GM21381 (cell line): ENCODE measurements at regions not wholly inside any gene's neighbourhood (a gene's known extent, or its start where the extent isn't known, plus 50 kb on each side); places are given as distances from the start of the nearest gene placed in this dataset.

Source experiments
- ATAC-seq: cut with Tn5 transposase; IDR thresholded peaks from one replicate; pipeline ENCODE4 v1.9.1; 2021; ENCODE audit warnings: mild to moderate bottlenecking, moderate library complexity; ENCODE audit not compliant: unreplicated experiment

- ATAC-seq = no peak
Measured at GRCh38 chr12:94760786-94761185, 110.4 kb upstream of the TMCC3 start.

- ATAC-seq = no peak
Measured at GRCh38 chr12:94756789-94757188, 106.4 kb upstream of the TMCC3 start.

- ATAC-seq = no peak
Measured at GRCh38 chr12:94755598-94755997, 105.2 kb upstream of the TMCC3 start.

DNA sequence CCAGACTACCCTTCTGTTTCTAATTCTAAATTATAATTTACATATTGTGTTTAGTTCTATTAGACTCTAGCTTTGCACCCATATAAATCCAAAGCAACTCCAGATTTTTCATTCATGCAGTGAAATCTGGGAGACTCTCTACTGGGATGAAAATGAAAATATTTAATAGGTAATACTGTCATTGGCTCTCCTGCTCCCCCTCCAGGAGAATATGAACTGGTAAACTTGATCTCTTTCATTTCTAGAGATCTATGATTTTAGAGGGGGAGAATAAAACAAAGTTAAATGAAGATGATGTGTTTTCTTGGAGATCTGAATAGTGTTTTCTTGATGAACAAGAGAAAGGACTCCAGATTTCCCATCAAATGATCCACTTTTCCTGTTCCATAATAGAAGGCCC, 104.3 kb upstream of the TMCC3 start:
- no peak for ATAC-seq

- no peak for ATAC-seq
Measured at GRCh38 chr12:94753036-94753679, 102.8 kb upstream of the TMCC3 start.

DNA sequence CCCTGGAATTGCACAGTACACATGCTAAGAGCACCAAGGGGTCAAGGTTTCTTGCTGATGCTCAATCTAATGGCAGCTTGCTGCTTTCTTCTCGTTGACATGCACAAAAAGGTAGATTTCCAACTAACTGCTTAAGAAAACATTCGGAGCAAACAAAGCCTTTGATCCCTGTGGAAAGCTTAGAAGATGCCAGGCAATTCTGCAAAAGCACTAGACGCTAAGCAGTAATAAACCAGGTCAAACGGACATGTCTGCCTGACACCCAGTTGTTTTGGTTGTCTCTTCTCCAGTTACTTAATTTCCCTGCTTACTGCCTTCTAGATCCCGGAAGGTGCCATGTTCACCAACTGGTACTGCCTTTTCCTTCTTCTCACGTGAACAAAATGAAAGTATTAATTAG, 100.5 kb upstream of the TMCC3 start:
- ATAC-seq = no peak

GRCh38 chr12:94749890-94750289, 99.5 kb upstream of the TMCC3 start:
- ATAC-seq = no peak

- ATAC-seq = no peak
Measured at GRCh38 chr12:94749455-94749854, 99.1 kb upstream of the TMCC3 start.

- ATAC-seq = no peak
Measured at GRCh38 chr12:94748726-94749421, 98.5 kb upstream of the TMCC3 start.

DNA sequence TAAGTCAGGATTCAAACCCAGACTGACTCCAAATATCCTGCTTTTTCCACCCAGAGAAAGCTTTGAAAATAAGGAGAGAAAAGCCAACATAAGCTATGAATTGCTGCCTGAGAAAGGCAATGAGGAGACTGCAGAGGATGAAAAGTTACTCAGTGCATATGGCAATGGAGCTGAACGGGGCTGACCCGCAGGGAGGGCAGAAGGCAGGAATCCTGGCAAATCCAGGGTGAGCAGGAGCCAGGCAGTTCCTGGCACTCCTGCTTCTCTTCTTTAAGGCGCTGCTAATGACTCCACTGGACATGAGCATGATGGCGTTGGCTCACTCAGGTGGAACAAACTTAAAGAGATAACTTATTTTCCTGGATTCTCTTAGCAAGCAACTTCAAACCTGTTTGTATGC, 95.2 kb upstream of the TMCC3 start:
- no peak for ATAC-seq

DNA sequence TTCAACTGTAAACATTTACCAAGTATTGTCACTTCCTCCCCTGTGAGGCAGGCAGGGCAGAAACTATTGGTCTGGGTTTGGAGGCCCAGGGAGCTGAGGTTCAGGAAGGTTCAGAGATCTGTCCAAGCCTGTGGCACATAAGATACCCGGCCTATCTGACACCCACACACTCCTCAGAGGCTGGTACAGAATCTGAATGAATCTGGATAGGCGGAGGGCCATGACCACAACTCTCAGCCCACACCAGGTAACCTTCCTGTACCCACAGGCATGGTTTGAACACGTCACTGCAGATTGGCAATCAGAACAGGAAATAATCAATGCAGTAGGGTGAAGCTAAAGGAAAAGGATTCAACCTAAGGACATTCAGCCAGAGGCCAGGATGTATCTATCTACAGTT, 92.8 kb upstream of the TMCC3 start:
- no peak for ATAC-seq

DNA sequence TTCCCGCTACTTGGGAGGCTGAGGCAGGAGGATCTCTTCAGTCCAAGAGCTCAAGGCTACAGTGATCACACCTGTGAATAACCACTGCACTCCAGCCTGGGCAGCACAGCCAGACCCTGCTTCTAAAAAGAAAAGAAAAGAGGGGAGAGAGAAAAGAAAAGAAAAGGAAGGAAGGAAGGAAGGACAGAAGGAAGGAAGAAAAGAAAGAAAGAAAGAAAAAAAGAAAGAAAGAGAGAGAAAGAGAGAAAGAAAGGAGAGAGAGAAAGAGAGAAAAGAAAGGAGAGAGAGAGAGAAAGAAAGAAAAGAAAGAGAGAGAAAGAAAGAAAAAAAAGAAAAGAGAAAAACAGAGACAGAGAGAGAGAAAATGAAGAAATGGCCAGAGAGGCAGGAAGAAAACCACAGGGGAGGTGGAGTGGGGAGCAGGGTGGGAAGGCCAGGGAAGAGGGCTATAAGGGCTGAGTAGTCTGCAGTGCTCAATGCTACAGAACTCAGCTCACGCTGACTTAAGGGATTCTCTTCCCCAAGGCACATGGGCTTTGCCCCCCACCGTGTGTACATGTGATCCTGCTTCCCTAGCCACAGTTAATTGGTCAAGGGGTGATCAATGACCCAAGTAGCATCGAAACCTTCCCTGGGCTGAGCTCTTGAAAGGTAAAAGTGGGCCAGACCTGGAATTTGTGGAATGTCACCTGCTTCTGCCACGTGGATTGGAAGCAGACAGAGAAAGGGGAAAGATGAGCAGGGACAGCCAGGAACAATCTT, 90.4 kb upstream of the TMCC3 start:
- no peak for ATAC-seq

DNA sequence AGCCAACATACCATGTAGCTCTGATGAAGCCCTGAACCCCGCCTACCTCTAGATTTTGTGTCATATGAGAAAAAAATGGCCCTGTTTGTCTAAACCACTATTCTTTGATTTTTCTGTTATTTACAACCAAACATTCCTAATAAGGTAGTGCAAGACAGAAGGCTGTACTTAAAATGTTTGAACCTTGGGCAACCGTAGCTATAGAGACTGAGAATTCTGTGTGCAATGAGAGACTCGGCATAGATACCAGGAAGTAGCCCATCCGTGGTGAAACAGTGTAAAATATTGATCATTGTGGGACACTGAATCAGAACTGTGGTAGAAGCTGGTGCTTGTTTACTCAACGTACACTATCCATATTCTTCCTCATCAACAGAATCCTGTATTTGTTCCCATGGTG, 86.5 kb upstream of the TMCC3 start:
- no peak for ATAC-seq

DNA sequence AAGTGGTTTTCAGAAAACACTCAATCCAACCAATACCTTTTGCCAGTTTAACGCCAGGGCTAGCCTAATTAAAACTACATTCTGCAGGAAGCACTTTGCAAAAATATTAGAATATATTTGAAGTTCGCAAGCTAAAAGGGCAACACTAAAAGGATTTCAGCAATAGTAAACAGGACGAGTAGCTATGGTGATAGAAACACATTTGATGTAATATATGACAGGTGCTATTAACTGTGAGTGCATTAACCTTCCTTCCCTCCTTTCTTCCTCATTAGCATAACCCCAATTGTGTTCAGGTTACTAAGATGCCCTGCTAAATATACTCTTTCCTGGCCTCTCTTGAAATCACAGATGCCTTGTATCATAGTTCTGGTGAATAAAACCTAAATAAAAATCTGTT, 85.6 kb upstream of the TMCC3 start:
- ATAC-seq = no peak

DNA sequence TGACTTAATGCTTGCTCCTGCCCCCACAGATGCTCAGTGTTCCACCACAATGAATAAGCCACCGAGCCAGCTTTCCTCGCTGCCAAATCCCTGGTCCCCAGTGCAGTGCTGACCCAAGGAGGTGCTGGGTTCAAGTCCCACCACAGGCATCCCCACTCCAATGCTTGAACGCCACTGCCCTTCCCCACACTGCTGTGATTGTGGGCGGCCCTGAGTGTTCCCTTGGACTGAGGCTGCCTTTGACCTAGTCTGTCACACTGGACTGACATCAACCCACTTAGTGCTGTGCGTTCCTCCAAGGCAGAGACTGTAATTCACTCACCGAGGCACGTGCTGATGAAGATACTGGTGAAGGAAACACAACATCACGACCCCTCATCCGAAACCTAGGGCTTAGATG, 83.4 kb upstream of the TMCC3 start:
- no peak for ATAC-seq

DNA sequence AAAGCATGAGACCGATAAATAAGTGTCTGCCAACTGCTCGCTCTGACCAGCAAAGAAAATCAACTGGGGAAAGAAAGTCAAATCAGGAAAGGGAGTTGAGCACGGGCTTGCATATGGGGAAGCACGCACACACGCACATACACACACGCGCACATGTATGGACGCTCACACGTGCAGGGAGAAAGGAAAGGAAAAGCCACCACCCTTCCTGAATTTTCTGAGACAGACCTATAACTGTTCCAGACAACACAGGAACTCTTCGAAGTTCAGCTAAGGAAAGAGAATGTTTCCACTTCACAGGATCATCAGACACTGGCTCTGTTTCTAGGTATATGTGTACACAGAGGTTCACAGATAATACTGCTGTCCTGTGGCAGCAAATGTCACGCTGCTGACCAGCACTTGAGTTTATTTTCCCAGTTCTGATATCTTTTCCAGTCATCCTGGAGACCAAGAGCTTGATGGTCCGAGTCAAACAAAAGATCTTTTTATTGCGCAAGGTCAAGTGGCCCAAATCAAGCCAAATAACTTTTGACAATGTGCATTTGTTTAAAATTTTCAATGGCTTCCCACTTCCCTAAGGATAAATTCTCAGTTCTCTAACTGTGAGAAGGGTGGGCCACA, 82.1 kb upstream of the TMCC3 start:
- no peak for ATAC-seq

- ATAC-seq = no peak
Measured at GRCh38 chr12:94731733-94732360, 81.5 kb upstream of the TMCC3 start.

- ATAC-seq = no peak
Measured at GRCh38 chr12:94730847-94731246, 80.5 kb upstream of the TMCC3 start.

DNA sequence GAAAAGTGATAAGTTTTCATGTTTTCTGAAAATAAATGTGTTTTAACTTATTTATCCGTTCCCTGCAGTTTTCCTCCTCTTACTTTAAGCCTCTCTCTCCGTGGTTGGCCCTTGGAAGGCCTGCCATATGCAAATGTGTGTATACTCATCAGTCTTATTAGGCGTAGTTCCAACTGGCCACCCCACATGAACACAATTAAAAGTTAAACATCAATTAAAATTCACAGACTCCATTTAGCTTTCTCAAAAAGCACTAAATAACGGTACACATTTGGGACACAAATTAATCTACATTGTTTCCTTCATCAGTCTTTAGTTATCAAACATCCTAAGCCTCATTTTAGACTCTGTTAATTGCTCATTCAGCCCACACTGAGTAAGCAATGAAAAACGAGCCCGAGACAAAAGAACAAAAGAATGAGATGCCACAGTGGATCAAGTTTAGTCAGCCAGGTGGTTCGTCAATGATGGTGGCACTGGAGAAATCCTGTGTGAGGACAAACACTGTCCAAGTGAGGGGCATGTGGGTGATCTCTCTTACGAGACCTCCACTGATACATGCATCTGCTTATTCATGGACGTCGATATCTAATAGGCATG, 76.0 kb upstream of the TMCC3 start:
- no peak for ATAC-seq

DNA sequence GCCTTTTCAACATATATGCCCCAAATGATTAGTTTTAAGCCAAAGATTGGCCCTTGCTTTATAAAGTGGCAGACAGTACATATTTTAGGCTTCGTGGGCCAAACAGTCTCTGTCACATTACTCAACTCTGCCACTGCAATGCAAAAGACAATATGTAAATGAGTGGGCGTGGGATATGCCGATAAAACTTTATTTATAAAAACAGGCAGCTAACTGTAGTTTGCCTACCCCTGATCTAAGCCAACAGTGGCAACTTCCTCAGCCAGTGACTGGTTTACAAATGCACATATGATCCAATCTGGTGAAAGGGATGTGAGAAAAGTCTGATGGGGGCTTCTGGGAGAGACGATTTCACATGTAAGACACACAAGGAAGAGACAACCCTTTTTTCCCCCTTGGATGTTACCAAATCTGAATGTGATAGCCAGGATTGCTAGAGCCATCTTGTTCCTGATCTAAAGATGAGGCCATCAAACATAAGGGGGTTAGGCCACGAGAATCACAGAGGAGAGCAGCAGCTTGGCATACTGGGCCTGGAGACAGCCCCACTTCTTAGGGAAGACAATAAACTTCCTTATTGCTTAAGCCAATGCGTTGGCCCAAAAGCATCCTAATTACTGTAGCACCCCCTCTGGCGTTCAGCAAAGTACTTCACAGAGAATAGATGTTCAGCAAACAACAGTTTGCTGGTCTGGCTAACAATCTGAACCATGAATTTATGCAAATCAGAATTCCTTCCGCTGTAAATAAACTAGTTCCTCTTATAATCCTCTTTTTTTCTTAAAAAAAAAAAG, 75.2 kb upstream of the TMCC3 start:
- ATAC-seq = no peak
